ENCODE measurements at regions not wholly inside any gene's neighbourhood (a gene's known extent, or its start where the extent isn't known, plus 50 kb on each side); places are given as distances from the start of the nearest gene placed in this dataset.

DNA sequence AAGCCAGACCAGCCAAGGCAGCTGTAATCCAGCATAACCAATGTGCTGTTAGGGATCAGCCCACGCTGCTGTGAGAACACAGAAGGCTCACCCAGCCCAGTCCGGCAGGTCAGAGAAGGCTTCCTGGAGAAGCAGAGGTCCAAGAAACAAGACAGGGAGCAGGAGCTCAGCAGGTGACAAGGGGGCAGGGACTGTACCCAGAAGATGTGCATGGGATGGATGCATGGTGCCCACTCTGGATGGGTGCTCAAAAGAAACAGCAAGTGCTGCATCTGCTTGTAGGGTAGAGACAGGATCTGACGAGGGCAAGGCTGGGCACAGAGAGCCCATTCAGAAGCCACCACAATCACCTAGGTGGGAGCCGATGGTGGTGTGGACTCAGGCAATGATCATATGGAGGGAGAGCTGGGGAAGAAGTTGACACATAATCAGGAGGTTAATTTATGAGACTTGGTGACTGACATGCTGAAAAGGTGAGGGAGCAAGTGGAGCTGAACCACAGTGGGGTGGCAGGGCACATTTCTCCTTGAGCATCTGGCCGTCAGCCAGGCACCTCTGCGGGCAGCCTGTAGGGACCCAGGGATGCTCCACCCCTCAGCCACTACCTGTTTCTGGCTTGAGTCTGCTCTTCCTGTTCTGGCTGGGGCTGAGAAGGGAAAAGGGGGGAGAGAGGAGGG, 102.3 kb upstream of the DRD2 start:
- no peak for TF ChIP-seq SIN3A (IDR thresholded peaks at IDR 0.05; ENCODE audit: low read depth)
- TF ChIP-seq CBX3 (IDR thresholded peaks at IDR 0.05; ENCODE audit: low read depth) = no peak
- TF ChIP-seq FOSL1 (IDR thresholded peaks at IDR 0.05; ENCODE audit: low read depth) = no peak
- TF ChIP-seq, protein P1, sequence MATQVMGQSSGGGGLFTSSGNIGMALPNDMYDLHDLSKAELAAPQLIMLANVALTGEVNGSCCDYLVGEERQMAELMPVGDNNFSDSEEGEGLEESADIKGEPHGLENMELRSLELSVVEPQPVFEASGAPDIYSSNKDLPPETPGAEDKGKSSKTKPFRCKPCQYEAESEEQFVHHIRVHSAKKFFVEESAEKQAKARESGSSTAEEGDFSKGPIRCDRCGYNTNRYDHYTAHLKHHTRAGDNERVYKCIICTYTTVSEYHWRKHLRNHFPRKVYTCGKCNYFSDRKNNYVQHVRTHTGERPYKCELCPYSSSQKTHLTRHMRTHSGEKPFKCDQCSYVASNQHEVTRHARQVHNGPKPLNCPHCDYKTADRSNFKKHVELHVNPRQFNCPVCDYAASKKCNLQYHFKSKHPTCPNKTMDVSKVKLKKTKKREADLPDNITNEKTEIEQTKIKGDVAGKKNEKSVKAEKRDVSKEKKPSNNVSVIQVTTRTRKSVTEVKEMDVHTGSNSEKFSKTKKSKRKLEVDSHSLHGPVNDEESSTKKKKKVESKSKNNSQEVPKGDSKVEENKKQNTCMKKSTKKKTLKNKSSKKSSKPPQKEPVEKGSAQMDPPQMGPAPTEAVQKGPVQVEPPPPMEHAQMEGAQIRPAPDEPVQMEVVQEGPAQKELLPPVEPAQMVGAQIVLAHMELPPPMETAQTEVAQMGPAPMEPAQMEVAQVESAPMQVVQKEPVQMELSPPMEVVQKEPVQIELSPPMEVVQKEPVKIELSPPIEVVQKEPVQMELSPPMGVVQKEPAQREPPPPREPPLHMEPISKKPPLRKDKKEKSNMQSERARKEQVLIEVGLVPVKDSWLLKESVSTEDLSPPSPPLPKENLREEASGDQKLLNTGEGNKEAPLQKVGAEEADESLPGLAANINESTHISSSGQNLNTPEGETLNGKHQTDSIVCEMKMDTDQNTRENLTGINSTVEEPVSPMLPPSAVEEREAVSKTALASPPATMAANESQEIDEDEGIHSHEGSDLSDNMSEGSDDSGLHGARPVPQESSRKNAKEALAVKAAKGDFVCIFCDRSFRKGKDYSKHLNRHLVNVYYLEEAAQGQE (IDR thresholded peaks at IDR 0.05; ENCODE audit: low read depth) = no peak
- no peak for TF ChIP-seq JUND (IDR thresholded peaks at IDR 0.05)
- no peak for TF ChIP-seq EZH2 (IDR thresholded peaks at IDR 0.05)
- Histone ChIP-seq H3K9ac (ENCODE audit: low read length) (no peak overlapping the region), H3K4me3 (replicated peaks in 1 of 2; ENCODE audit: low read depth in 1 of 2, low read length in 2 of 2) (no peak overlapping the region), H3K4me2 (ENCODE audit: low read length) (no peak overlapping the region), H4K20me1 (ENCODE audit: insufficient read depth) (no peaks in the 10 kb centered on the region), H3K36me3 (ENCODE audit: control insufficient read depth in 1 of 2, insufficient read depth in 2 of 2, low read length in 2 of 2) (no peaks in the 10 kb centered on the region), H3K9me2 (ENCODE audit: insufficient read depth) (no peaks in the 10 kb centered on the region), H3K27ac (ENCODE audit: low read depth, low read length) (no peak overlapping the region), H3K9me3 (ENCODE audit: control insufficient read depth in 1 of 2, insufficient read depth in 1 of 2, low read depth in 1 of 2, low read length in 2 of 2) (no peaks in the 10 kb centered on the region), H2AFZ (ENCODE audit: low read depth, low read length, poor library complexity, severe bottlenecking) (no peak overlapping the region), H3K79me2 (ENCODE audit: insufficient read depth, low read length) (no peaks in the 10 kb centered on the region), H3K27me3 (ENCODE audit: insufficient read depth, low read length) (peaks cover 4% of the 10 kb centered on the region; the same call in 1 of the 2 replicates), H3K4me1 (ENCODE audit: control insufficient read depth in 1 of 2, insufficient read depth in 2 of 2, low read length in 2 of 2) (no peaks in the 10 kb centered on the region)
- DNase-seq (ENCODE audit: low read depth, low spot score) = no peak
- ChIA-PET POLR2A (no interaction called here), RAD21 (ENCODE audit: low non-redundant PET in 1 of 2, low total read pairs in 2 of 2, uncharacterized antibody in 2 of 2, unreplicated experiment in 2 of 2) (no interaction called here), CTCF (no interaction called here)
- no peak for ATAC-seq
- BruUV-seq (replicated peaks) = no TSS peak
- intact Hi-C loops (cut with micrococcal nuclease) = no loop called here

DNA sequence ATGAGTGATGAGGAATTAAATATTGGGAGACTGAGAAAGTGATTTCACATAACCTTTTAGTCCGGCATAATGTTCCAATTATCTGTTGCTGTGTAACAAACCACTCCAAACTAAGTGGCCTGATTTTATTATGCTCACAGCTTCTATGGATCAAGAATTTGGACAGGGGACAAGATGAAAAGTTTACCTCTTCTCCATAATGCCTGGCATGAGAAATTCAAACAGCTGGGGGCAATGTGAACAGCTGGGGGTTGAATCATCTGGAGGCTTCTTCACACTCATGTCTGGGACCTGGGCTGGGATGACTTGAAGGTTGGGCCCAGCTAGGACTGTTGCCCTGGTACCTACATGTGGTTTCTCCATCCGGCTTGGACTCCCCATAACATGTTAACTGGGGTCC, 99.4 kb upstream of the DRD2 start:
- H3K79me2 ChIP-seq (ENCODE audit: insufficient read depth, low read length) = no peaks in the 10 kb centered on the region
- H3K9me2 ChIP-seq (ENCODE audit: insufficient read depth) = no peaks in the 10 kb centered on the region
- H3K4me3 ChIP-seq (replicated peaks in 1 of 2; ENCODE audit: low read depth in 1 of 2, low read length in 2 of 2) = no peak overlapping the region
- DNase-seq (ENCODE audit: low read depth, low spot score) = no peak
- intact Hi-C loops (cut with micrococcal nuclease) = no loop called here
- no peaks in the 10 kb centered on the region for H3K36me3 ChIP-seq (ENCODE audit: control insufficient read depth in 1 of 2, insufficient read depth in 2 of 2, low read length in 2 of 2)
- H3K4me1 ChIP-seq (ENCODE audit: control insufficient read depth in 1 of 2, insufficient read depth in 2 of 2, low read length in 2 of 2) = no peaks in the 10 kb centered on the region
- BruUV-seq (replicated peaks) = no TSS peak
- H4K20me1 ChIP-seq (ENCODE audit: insufficient read depth) = no peaks in the 10 kb centered on the region
- ATAC-seq = no peak
- no peak for TF ChIP-seq ZFX (IDR thresholded peaks at IDR 0.05)
- no peak for TF ChIP-seq JUND (IDR thresholded peaks at IDR 0.05)
- TF ChIP-seq YY1 (IDR thresholded peaks at IDR 0.05; ENCODE audit: extremely low read depth, insufficient replicate concordance, low read depth, low read length) = no peak
- ChIA-PET POLR2A (no interaction called here), RAD21 (ENCODE audit: low non-redundant PET in 1 of 2, low total read pairs in 2 of 2, uncharacterized antibody in 2 of 2, unreplicated experiment in 2 of 2) (no interaction called here), CTCF (interaction anchor here (0.9 kb wide), 1 partner anchor 42 kb away, joined by 3 read pairs; no protein-coding TSS in a partner anchor)
- H3K9ac ChIP-seq (ENCODE audit: low read length) = no peak overlapping the region
- no peak overlapping the region for H3K4me2 ChIP-seq (ENCODE audit: low read length)
- no peak overlapping the region for H2AFZ ChIP-seq (ENCODE audit: low read depth, low read length, poor library complexity, severe bottlenecking)
- H3K27me3 ChIP-seq (ENCODE audit: insufficient read depth, low read length) = peaks cover 4% of the 10 kb centered on the region; the same call in 1 of the 2 replicates
- H3K9me3 ChIP-seq (ENCODE audit: control insufficient read depth in 1 of 2, insufficient read depth in 1 of 2, low read depth in 1 of 2, low read length in 2 of 2) = no peaks in the 10 kb centered on the region
- H3K27ac ChIP-seq (ENCODE audit: low read depth, low read length) = no peak overlapping the region

Measured in HCT116 (cell line).